C1 segment of cervical spinal cord (tissue), 14 donors: ENCODE measurements at regions not wholly inside any gene's neighbourhood (a gene's known extent, or its start where the extent isn't known, plus 50 kb on each side); places are given as distances from the start of the nearest gene placed in this dataset.
"Not testable (repeated sequence)": the region's sequence is repeated elsewhere in the genome, so short reads cannot be mapped to it uniquely, and the experiment has no call there.

Experiments
- DNase-seq, 14 donors: peaks; one replicate each; lab custom pipeline; 2025; lab: John Stamatoyannopoulos, UW

GRCh38 chr7:109616551-109617069 is 1046.9 kb downstream of the DNAJB9 start:
- DNase-seq, result no peak

DNA sequence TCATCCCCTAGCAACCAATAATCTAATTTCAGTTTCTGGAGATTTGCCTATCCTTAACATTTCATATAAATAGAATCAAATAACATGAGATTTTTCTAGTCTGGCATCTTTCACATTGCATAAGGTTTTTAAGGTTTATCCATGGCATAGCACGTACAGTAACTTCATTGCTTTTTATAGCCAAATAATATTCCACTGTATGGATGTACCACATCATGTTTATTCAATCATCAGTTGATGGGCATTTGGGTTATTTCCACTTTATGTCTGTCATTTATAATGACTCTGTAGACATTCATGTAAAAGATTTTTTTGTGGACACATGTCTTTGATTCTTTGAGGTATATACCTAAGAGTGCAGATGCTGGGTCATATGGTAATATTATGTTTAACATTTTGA is 1052.6 kb downstream of the DNAJB9 start:
- no peak for DNase-seq

DNA sequence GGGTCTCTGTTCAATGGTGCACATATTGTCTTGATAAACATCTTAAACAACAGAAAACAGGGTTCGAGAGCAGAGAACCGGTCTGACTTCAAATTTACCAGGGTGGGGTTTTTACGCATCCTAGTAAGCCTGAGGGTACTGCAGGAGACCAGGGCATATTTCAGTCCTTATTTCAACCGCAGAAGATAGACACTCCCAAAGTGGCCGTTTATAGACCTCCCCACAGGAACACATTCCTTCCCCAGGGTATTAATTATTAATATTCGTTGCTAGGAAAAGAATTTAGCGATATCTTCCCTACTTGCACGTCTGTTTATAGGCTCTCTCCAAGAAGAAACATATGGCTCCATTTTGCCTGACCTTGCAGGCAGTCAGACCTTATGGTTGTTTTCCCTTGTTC is 1063.2 kb downstream of the DNAJB9 start:
- DNase-seq, result not testable (repeated sequence)

DNA sequence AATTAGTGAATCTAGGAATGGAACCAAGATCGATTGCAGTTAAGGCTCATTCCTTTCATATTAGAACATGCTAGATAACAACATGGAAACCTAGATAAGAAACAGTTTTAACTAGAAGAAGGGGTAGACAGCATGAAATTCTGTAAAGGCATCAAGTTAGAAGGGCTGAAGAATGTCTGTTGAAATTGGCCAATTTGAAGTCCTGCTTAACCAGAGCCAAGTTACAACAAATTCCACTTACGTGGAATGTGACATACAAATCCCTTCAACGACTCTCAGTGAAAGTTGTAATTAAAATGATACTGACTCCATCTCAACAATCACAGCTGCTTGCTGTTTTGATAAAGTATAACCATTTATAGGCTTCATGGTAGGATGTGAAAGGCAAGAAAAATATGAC is 1065.7 kb downstream of the DNAJB9 start:
- DNase-seq, result no peak

DNA sequence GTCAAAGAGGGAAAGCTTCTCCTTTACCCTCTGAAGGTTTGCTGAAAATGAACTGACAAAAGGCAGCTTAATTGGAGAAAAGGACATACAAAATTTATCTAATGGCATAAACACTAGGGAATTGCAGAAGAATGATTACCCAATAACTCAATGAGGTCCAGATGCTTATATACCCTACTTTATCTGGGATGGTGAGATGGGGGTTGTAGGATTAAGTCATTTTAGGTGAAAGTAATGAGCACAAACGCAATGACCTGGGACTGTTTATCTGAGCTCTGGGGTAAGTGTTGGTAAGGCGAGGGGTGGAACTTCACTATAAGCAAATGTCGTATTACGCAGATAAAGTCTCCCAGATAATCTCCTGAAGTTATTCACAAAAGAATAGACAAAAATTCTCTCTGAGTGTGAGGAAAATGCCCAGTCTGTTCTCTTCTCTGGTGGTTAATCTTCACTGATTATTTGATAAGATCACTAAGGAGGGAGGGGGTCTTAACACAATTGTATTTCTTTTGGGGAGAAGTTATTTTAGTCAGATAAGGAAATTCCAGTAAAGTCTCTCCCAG is 1067.8 kb downstream of the DNAJB9 start:
- no peak for DNase-seq

DNA sequence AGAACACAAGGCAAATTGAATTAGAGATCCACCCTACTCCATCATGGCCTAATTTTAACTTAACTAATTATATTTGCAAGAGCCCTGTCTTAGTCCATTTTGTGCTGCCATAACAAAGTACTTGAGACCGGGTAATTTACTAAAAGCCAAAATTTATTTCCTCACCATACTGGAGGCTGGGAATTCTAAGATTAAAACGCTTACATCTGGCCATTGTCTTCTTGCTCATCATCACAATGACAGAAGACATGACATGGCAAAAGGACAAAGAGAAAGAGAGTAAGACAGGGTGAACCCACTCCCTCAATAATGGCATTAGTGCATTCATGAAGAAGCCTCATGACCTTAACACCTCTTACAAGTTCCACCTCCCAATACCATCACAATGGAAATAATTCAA is 1068.6 kb downstream of the DNAJB9 start:
- DNase-seq, result no peak

DNA sequence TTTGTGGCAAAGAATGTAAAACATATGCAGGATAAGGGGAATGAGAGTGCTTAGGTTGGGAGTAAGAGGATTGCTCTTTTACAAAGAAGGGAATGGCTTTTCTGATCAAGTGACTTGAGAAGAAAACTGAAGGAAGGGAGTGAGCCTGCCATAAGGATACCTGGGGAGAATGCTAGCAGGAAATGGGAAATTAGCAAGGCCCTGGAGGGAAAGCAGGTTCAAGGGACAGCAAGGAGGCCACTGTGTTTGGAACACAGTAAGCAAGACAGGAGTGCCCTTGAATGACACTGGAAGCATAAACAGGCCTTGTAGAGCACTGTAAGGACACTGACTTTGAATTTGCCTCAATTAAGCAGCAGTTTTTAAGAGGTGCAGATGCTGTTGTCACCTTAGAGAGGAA is 1069.9 kb downstream of the DNAJB9 start:
- DNase-seq, result no peak

DNA sequence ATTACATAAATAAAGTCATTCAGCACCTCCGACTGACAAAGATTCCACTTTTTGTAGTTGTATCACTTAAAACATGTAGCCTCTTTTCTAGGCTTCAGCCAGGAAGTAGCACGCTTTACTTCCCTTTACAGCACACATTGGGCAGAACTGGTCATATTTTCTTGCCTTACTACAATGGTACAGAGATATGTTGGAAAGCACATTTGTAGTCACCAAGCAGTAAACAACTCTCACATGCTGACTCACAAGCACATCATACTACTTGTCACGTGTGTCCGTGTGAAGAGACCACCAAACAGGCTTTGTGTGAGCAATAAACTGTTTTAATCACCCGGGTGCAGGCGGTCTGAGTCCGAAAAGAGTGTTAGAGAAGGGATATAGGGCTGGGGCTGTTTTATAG is 1071.8 kb downstream of the DNAJB9 start:
- DNase-seq, result no peak

DNA sequence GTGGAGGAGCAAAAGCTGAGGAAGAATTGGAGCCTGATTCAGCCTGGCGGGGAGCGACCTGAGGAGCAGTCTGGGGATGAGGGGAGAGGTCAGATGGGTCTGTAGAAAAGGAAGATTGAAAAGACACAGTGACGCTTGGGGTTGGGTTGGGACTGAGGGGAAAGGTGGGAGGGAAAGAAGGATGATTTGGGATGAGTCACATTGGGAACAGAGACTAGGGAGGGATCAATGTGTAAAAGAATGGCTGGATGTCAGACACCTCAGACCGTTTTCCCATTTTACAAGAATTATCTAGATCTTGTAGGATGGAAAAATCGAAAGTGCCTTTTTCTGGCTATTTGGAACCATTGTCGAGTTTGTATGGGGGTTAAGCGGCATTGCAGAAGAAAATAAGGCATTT is 1076.5 kb downstream of the DNAJB9 start:
- DNase-seq, result no peak

- not testable (repeated sequence) for DNase-seq
Observed at GRCh38 chr7:109646594-109646993, 1076.9 kb downstream of the DNAJB9 start.

DNA sequence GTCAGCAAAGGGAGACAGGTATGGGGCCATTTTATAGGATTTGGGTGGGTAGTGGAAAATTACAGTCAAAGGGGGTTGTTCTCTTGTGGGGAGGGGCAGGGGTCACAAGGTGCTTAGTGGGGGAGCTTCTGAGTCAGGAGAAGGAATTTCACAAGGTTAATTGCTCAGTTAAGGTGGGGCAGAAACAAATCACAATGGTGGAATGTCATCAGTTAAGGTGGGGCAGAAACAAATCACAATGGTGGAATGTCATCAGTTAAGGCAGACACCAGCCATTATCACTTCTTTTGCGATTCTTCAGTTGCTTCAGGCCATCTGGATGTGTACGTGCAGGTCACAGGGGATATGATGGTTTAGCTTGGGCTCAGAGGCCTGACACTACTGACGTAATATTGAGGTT is 1077.6 kb downstream of the DNAJB9 start:
- DNase-seq, result not testable (repeated sequence)

DNA sequence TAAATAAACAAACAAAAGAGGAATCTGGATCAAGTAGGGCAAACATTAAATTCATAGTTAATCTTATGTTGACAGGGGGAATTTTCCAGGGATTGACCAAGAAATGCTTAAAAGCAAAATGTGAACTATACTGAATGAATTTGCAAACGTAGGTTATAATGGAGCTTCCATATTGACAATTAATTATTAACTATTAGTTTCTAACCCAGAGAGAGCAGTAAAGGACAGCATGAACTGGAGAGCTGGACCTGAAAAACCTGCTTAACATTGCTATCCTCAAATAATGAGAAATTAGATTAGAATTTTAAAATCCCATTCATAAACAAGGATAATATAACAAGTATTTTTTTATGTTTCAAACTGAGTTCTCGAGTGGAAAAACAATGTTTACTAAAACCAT is 1089.6 kb downstream of the DNAJB9 start:
- DNase-seq, result no peak

DNA sequence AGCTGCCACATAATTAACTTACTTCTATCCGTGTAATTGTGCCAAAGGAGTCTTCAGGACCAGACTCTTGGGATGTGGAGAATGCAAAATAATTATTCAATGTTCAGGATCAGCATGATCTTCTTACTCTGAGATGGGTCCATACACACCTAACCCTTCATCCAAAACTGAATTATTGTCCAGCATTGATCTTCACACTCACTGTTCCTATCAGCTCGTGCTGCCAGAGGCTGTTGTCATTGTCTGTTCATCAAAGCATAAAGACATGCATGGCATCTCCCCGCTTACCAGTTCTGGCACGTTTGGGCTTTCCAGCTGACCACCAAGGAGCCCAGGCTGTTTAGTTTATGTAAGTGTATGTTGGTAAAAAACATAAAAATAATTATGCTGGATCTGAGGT is 1090.7 kb downstream of the DNAJB9 start:
- DNase-seq, result no peak

GRCh38 chr7:109663806-109664205 is 1094.1 kb downstream of the DNAJB9 start:
- no peak for DNase-seq

DNA sequence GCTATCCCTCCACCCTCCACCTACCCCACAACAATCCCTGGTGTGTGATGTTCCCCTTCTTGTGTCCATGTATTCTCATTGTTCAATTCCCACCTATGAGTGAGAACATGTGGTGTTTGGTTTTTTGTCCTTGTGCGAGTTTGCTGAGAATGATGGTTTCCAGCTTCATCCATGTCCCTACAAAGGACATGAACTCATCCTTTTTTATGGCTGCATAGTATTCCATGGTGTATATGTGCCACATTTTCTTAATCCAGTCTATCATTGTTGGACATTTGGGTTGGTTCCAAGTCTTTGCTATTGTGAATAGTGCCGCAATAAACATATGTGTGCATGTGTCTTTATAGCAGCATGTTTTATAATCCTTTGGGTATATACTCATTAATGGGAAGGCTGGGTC is 1117.6 kb downstream of the DNAJB9 start:
- not testable (repeated sequence) for DNase-seq

- not testable (repeated sequence) for DNase-seq
Observed at GRCh38 chr7:109692613-109693012, 1122.9 kb downstream of the DNAJB9 start.

- no peak for DNase-seq
Observed at GRCh38 chr7:109694149-109695071, 1124.7 kb downstream of the DNAJB9 start.

- DNase-seq, result no peak
Observed at GRCh38 chr7:109695419-109695818, 1125.7 kb downstream of the DNAJB9 start.

- DNase-seq, result no peak
Observed at GRCh38 chr7:109696723-109697122, 1127.0 kb downstream of the DNAJB9 start.

- no peak for DNase-seq
Observed at GRCh38 chr7:109699661-109700060, 1130.0 kb downstream of the DNAJB9 start.

GRCh38 chr7:109713366-109713765 is 1143.7 kb downstream of the DNAJB9 start:
- no peak for DNase-seq

DNA sequence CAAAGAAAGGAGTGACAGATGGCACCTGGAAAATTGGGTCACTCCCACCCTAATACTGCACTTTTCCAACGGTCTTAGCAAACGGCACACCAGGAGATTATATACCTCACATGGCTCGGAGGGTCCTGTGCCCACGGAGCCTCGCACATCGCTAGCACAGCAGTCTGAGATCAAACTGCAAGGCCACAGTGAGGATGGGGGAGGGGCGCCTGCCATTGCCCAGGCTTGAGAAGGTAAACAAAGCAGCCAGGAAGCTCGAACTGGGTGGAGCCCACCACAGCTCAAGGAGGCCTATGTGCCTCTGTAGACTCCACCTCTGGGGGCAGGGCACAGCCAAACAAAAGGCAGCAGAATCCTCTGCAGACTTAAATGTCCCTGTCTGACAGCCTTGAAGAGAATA is 1149.7 kb downstream of the DNAJB9 start:
- DNase-seq, result not testable (repeated sequence)

GRCh38 chr7:109734601-109735000 is 1164.9 kb downstream of the DNAJB9 start:
- DNase-seq, result no peak
